ENCODE measurements at regions not wholly inside any gene's neighbourhood (a gene's known extent, or its start where the extent isn't known, plus 50 kb on each side); places are given as distances from the start of the nearest gene placed in this dataset.
"Not testable (repeated sequence)": the region's sequence is repeated elsewhere in the genome, so short reads cannot be mapped to it uniquely, and the experiment has no call there.

DNA sequence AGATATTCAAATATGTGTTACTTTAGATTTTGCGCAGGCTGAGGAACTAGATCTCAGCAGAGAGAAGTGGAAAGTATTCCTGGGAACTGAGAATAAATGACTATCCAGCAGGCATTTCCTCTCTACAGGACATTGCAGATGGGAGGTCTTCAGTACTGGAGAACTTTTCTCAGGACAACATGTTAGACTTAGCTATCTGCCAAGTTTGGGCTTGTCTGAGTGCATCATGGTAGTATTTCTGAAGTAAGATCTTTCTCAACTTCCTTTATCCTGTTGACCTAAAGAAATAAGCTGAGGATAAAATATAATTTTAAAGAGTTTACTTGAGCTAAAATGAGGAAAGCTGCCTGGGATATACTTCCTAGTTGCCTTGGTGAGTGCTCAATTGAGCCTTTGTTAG, 167.9 kb upstream of the BCHE start:
- no peak for DNase-seq

- no peak for DNase-seq
Observed at GRCh38 chr3:165994293-165994692, 157.1 kb upstream of the BCHE start.

GRCh38 chr3:165984589-165984988, 147.4 kb upstream of the BCHE start:
- no peak for DNase-seq

GRCh38 chr3:165983284-165983683, 146.1 kb upstream of the BCHE start:
- DNase-seq, result no peak

GRCh38 chr3:165981318-165981717, 144.1 kb upstream of the BCHE start:
- DNase-seq, result no peak

- not testable (repeated sequence) for DNase-seq
Observed at GRCh38 chr3:165960825-165961224, 123.6 kb upstream of the BCHE start.

DNA sequence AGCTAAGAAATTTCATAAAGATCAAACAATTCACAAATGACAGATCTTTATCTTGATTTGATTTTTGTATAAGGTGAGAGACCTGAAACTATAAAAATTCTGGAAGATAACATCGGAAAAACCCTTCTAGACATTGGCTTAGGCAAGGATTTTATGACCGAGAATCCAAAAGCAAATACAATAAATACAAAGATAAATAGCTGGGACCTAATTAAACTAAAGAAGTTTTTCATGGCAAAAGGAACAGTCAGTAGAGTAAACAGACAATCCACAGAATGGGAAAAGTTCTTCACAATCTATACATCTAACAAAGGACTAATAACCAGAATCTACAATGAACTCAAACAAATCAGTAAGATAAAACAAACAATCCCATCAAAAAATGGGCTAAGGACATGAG, 116.9 kb upstream of the BCHE start:
- DNase-seq, result no peak

- no peak for DNase-seq
Observed at GRCh38 chr3:165946360-165946759, 109.1 kb upstream of the BCHE start.

GRCh38 chr3:165938986-165939540, 101.8 kb upstream of the BCHE start:
- DNase-seq, result no peak

DNA sequence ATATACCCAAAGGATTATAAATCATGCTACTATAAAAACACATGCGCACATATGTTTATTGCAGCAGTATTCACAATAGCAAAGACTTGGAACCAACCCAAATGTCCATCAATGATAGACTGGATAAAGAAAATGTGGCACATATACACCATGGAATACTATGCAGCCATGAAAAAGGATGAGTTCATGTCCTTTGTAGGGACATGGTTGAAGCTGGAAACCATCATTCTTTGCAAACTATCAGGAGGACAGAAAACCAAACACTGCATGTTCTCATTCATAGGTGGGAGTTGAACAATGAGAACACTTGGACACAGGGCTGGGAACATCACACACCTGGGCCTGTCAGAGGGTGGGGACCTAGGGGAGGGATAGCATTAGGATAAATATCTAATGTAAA, 98.9 kb upstream of the BCHE start:
- not testable (repeated sequence) for DNase-seq

DNA sequence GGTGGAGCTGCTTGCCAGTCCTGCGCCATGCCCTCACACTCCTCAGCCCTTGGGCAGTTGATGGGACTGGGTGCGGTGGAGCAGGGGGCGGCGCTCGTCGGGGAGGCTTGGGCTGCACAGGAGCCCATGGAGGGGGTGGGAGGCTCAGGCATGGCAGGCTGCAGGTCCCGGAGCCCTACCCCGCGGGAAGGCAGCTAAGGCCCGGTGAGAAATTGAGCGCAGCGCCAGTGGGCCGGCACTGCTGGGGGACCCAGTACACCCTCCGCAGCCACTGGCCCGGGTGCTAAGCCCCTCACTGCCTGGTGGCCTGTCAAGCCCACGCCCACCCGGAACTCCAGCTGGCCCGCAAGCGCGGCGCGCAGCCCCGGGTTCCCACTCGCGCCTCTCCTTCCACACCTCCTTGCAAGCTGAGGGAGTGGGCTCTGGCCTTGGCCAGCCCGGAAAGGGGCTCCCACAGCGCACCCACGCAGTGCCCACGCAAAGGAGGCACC, 87.1 kb upstream of the BCHE start:
- not testable (repeated sequence) for DNase-seq

DNA sequence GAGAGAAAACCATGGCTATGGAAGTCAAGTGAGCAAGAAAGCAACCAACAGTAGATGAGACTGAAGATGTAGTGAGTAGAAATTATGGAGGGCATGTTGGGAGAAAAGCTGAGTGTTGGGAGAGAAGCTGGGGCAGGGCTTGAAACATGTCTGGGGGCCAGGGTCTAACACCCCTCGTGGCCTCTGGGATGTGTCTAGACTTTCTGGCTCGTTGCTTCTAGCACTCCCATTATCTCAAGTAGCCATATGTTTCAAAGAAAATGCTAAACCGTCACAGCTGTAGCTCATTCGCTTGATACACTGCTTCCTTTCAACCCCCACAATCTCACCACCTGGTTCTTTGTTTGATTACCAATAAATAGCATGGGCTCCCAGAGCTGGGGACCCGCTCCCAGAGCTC, 83.8 kb upstream of the BCHE start:
- no peak for DNase-seq

- DNase-seq, result no peak
Observed at GRCh38 chr3:165919284-165919683, 82.1 kb upstream of the BCHE start.

DNA sequence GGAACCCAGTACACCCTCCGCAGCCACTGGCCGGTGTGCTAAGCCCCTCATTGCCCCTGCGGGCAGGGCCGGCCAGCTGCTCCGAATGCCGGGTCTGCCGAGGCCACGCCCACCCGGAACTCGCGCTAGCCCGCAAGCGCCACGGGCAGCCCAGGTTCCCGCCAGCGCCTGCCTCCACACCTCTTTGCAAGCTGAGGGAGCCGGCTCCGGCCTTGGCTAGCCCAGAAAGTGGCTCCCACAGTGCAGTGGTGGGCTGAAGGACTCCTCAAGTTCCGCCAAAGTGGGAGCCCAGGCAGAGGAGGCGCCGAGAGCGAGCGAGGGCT, 81.4 kb upstream of the BCHE start:
- no peak for DNase-seq

GRCh38 chr3:165917938-165918656, 80.9 kb upstream of the BCHE start:
- DNase-seq, result not testable (repeated sequence)

DNA sequence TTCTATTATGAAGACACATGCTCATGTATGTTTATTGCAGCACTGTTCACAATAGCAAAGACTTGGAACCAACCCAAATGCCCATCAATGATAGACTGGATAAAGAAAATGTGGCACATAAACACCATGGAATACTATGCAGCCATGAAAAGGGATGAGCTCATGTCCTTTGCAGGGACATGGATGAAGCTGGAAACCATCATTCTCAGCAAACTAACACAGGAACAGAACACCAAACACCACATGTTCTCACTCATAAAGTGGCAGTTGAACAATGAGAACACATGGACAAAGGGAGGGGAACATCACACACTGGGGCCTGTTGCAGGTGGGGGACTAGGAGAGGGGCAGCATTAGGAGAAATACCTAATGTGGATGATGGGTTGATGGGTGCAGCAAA, 77.9 kb upstream of the BCHE start:
- DNase-seq, result not testable (repeated sequence)

GRCh38 chr3:165903885-165904630, 66.8 kb upstream of the BCHE start:
- DNase-seq, result no peak

DNA sequence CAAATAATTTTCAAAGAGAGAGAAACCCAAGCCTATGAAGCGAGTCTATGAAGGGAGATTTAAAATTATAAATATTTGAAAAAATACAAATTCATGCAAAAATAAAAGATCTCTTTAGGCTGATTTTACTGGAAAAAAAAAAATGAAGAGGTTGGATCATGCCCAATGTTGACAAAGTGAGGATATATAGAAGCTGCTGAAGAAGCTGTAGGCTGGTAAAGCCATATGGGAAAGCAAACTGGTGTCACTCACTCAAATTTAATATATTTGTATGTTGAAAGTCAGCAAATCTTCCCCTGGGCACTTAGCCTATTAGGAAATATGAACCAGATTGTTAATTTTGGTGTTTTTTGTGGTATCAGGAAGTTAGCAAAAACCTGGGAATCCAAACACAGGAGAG, 61.8 kb upstream of the BCHE start:
- no peak for DNase-seq

DNA sequence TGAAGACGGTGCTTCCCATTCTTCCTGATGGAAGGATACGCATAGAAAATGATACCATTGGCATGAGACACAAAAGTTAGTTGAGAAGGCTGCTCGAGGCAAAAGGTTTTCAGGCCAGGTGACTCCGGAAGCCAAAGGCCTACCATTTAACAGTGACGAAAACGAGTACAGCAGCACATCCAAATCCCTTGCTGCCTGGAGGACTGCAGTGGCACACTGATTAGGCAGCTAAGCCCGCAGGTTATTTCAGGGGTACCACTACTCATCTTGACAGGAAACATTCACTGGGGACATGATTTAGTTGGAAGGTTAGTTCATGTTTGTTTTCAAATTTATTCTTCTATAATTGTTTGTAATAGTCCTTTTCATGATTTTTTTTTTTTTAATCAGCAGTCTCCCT, 59.9 kb upstream of the BCHE start:
- no peak for DNase-seq

- DNase-seq, result no peak
Observed at GRCh38 chr3:165895919-165896318, 58.7 kb upstream of the BCHE start.

GRCh38 chr3:165892565-165892964, 55.3 kb upstream of the BCHE start:
- no peak for DNase-seq
